ENCODE measurements at regions not wholly inside any gene's neighbourhood (a gene's known extent, or its start where the extent isn't known, plus 50 kb on each side); places are given as distances from the start of the nearest gene placed in this dataset.

- Histone ChIP-seq H3K79me2 (ENCODE audit: insufficient read depth, low read length) (no peaks in the 10 kb centered on the region), H3K4me1 (ENCODE audit: insufficient read depth, low read length, severe bottlenecking) (no peaks in the 10 kb centered on the region), H3K9ac (ENCODE audit: low read length) (no peak overlapping the region), H3K36me3 (ENCODE audit: insufficient read depth, low read length) (no peaks in the 10 kb centered on the region), H2AFZ (ENCODE audit: low read length) (no peak overlapping the region), H3K4me3 (ENCODE audit: low read depth, low read length, poor library complexity, severe bottlenecking) (no peak overlapping the region), H3K9me2 (ENCODE audit: low read depth, low read length) (no peaks in the 10 kb centered on the region), H3F3A (ENCODE audit: insufficient read depth, low read length) (no peaks in the 10 kb centered on the region), H3K9me3 (ENCODE audit: low read length) (no peaks in the 10 kb centered on the region), H3K27me3 (ENCODE audit: insufficient read depth, low read length) (no peaks in the 10 kb centered on the region), H3K4me2 (ENCODE audit: low read length) (no peak overlapping the region), H3K27ac (ENCODE audit: low read depth, low read length, poor library complexity, severe bottlenecking) (no peak overlapping the region), H4K20me1 (ENCODE audit: insufficient read depth, low read length) (no peaks in the 10 kb centered on the region)
- TF ChIP-seq EZH2 (IDR thresholded peaks at IDR 0.05; ENCODE audit: borderline replicate concordance, low read length): no peak
- TF ChIP-seq, protein P1, sequence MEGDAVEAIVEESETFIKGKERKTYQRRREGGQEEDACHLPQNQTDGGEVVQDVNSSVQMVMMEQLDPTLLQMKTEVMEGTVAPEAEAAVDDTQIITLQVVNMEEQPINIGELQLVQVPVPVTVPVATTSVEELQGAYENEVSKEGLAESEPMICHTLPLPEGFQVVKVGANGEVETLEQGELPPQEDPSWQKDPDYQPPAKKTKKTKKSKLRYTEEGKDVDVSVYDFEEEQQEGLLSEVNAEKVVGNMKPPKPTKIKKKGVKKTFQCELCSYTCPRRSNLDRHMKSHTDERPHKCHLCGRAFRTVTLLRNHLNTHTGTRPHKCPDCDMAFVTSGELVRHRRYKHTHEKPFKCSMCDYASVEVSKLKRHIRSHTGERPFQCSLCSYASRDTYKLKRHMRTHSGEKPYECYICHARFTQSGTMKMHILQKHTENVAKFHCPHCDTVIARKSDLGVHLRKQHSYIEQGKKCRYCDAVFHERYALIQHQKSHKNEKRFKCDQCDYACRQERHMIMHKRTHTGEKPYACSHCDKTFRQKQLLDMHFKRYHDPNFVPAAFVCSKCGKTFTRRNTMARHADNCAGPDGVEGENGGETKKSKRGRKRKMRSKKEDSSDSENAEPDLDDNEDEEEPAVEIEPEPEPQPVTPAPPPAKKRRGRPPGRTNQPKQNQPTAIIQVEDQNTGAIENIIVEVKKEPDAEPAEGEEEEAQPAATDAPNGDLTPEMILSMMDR (IDR thresholded peaks at IDR 0.05; ENCODE audit: low read length): no peak
These were observed 195.8 kb downstream of the SREK1 start for GRCh38 chr5:66339896-66340295.

- Histone ChIP-seq H2AFZ (ENCODE audit: low read length) (no peak overlapping the region), H3K79me2 (ENCODE audit: insufficient read depth, low read length) (no peaks in the 10 kb centered on the region), H3K9ac (ENCODE audit: low read length) (no peak overlapping the region), H3K4me1 (ENCODE audit: insufficient read depth, low read length, severe bottlenecking) (no peaks in the 10 kb centered on the region), H3F3A (ENCODE audit: insufficient read depth, low read length) (no peaks in the 10 kb centered on the region), H3K9me2 (ENCODE audit: low read depth, low read length) (no peaks in the 10 kb centered on the region), H3K4me2 (ENCODE audit: low read length) (no peak overlapping the region), H3K9me3 (ENCODE audit: low read length) (no peaks in the 10 kb centered on the region), H3K27ac (ENCODE audit: low read depth, low read length, poor library complexity, severe bottlenecking) (no peak overlapping the region), H4K20me1 (ENCODE audit: insufficient read depth, low read length) (no peaks in the 10 kb centered on the region), H3K27me3 (ENCODE audit: insufficient read depth, low read length) (no peaks in the 10 kb centered on the region), H3K36me3 (ENCODE audit: insufficient read depth, low read length) (no peaks in the 10 kb centered on the region), H3K4me3 (ENCODE audit: low read depth, low read length, poor library complexity, severe bottlenecking) (no peak overlapping the region)
- TF ChIP-seq, protein P1 (IDR thresholded peaks at IDR 0.05; ENCODE audit: low read length): no peak
- TF ChIP-seq EZH2 (IDR thresholded peaks at IDR 0.05; ENCODE audit: borderline replicate concordance, low read length): no peak
These were observed 196.7 kb downstream of the SREK1 start for GRCh38 chr5:66340786-66341185.

DNA sequence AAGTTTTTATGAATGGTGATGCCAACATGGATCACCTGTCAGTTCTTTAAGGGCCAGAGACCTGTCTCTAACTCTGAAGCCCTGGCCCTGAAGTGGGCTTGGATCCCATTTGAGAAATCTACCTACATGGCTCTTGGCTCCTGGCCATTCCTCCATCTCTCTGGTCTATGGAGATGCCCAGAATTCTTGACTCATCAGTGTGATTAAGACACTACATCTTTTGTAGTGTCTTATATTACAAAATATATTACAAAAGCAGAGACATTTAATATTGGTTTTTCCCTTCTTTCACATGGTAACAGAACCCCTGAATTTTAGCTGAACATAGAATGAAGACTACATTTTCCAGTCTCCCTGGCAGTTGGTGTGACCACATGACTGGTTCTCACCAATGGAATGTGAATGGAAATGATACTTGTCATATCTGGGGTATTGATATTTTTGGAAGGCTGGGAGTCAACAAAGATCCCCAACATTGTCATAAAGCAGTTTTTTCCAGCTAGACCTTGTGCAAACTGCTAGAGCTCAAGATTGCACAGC, 198.3 kb downstream of the SREK1 start:
- H3K4me3 ChIP-seq (ENCODE audit: low read depth, low read length, poor library complexity, severe bottlenecking): no peak overlapping the region
- no peaks in the 10 kb centered on the region for H4K20me1 ChIP-seq (ENCODE audit: insufficient read depth, low read length)
- no peaks in the 10 kb centered on the region for H3K9me2 ChIP-seq (ENCODE audit: low read depth, low read length)
- TF ChIP-seq, protein P1 (IDR thresholded peaks at IDR 0.05; ENCODE audit: low read length): no peak
- TF ChIP-seq EZH2 (IDR thresholded peaks at IDR 0.05; ENCODE audit: borderline replicate concordance, low read length): no peak
- H3K36me3 ChIP-seq (ENCODE audit: insufficient read depth, low read length): no peaks in the 10 kb centered on the region
- no peaks in the 10 kb centered on the region for H3K79me2 ChIP-seq (ENCODE audit: insufficient read depth, low read length)
- no peak overlapping the region for H2AFZ ChIP-seq (ENCODE audit: low read length)
- H3K4me1 ChIP-seq (ENCODE audit: insufficient read depth, low read length, severe bottlenecking): no peaks in the 10 kb centered on the region
- H3K9me3 ChIP-seq (ENCODE audit: low read length): no peaks in the 10 kb centered on the region
- no peak overlapping the region for H3K9ac ChIP-seq (ENCODE audit: low read length)
- no peak overlapping the region for H3K27ac ChIP-seq (ENCODE audit: low read depth, low read length, poor library complexity, severe bottlenecking)
- H3F3A ChIP-seq (ENCODE audit: insufficient read depth, low read length): no peaks in the 10 kb centered on the region
- H3K4me2 ChIP-seq (ENCODE audit: low read length): no peak overlapping the region
- H3K27me3 ChIP-seq (ENCODE audit: insufficient read depth, low read length): no peaks in the 10 kb centered on the region
